ENCODE measurements at regions not wholly inside any gene's neighbourhood (a gene's known extent, or its start where the extent isn't known, plus 50 kb on each side); places are given as distances from the start of the nearest gene placed in this dataset.

DNA sequence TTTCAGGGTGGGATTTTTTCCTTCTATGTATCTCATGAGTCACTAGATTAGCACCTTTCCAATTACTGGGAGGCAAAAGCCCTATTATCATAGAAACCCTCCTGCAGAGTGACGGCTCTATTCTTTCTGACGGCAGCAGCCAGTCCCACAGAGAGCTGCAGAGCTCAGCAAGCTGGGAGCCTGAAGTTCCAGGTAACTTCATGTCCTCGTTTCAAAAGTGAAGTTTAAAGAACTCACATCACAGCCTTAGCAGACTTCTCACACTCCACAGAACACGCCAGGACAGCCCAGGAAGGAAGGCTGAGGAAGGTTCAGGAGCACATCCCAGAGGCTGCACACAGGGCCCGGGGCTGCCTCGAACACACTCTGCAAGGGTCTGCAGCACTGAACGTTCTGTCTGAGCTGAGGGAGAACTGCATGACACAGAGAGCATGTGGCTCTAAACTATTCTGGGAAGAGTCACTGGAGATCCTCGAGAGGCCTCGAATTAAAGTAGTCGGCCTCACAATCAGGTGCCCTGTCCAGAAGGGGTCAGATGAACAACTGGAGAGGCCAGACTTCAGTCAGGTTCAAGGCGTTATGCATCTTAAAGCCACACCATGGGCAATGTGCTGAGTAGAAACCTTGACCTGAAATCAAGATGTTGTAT is 104.2 kb upstream of the DRD2 start:
- no peak for DNase-seq (ENCODE audit: low read depth)

DNA sequence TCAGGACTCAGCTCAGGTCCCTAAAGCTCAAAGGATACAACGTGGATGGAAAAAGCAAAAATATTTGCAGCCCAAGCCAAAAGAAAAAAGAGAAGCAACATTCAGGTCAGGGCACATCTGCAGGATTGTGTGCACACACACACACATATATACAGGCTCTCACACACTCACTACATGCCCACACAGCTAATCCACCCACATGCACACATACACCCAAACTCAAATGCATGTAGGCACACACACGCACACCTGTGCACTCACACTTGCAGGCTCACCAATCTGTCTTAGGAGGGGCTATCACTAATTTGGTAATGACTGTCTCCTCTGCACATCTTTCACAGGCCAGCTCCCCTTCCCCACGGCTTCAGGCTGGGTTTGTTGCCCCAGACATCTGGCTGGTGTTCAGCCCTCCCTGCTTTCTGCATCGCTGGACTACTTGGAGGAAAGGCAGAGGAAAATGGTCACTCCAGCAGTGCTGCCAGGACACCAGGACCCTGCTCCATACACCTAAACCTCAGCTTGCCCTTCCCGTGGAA is 103.6 kb upstream of the DRD2 start:
- DNase-seq (ENCODE audit: low read depth) = no peak

DNA sequence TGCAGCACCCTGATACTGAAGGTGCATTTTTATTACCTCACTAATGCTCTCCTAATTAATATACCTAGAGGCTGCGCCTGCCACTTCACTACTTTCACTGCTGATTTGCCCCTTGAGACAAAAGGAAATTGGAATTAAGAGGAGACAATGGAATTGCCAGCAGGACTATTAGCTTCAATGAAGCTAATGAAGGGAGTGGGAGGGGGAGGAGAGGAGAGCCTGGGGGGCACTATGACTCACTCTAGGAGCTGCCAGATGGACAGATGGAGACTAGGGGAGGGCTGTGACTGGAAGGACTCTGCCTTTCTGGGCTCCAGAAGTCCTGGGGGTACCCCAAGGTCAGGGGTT is 102.8 kb upstream of the DRD2 start:
- DNase-seq (ENCODE audit: low read depth) = no peak

DNA sequence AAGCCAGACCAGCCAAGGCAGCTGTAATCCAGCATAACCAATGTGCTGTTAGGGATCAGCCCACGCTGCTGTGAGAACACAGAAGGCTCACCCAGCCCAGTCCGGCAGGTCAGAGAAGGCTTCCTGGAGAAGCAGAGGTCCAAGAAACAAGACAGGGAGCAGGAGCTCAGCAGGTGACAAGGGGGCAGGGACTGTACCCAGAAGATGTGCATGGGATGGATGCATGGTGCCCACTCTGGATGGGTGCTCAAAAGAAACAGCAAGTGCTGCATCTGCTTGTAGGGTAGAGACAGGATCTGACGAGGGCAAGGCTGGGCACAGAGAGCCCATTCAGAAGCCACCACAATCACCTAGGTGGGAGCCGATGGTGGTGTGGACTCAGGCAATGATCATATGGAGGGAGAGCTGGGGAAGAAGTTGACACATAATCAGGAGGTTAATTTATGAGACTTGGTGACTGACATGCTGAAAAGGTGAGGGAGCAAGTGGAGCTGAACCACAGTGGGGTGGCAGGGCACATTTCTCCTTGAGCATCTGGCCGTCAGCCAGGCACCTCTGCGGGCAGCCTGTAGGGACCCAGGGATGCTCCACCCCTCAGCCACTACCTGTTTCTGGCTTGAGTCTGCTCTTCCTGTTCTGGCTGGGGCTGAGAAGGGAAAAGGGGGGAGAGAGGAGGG is 102.3 kb upstream of the DRD2 start:
- no peak for DNase-seq (ENCODE audit: low read depth)

DNA sequence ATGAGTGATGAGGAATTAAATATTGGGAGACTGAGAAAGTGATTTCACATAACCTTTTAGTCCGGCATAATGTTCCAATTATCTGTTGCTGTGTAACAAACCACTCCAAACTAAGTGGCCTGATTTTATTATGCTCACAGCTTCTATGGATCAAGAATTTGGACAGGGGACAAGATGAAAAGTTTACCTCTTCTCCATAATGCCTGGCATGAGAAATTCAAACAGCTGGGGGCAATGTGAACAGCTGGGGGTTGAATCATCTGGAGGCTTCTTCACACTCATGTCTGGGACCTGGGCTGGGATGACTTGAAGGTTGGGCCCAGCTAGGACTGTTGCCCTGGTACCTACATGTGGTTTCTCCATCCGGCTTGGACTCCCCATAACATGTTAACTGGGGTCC is 99.4 kb upstream of the DRD2 start:
- no peak for DNase-seq (ENCODE audit: low read depth)

DNA sequence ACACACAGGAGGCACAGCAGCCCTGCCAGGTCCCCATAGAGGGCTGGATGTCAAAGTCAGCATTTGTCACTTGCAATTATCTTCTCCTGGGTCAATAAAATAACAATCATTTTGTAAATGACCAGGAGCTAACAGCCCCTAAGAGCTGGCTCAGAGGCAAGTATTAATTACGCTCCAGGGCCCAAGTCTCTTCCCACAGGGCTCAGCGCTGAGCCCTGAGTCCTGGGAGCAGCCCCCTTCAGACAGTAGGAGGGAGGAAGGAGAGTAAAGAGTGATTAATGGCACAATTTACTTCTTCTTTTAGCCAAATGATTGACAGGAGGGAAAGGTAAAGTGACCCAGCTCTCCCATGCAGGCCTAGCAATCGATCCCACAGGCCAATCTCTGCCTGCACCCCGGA is 99.0 kb upstream of the DRD2 start:
- DNase-seq (ENCODE audit: low read depth) = no peak

DNA sequence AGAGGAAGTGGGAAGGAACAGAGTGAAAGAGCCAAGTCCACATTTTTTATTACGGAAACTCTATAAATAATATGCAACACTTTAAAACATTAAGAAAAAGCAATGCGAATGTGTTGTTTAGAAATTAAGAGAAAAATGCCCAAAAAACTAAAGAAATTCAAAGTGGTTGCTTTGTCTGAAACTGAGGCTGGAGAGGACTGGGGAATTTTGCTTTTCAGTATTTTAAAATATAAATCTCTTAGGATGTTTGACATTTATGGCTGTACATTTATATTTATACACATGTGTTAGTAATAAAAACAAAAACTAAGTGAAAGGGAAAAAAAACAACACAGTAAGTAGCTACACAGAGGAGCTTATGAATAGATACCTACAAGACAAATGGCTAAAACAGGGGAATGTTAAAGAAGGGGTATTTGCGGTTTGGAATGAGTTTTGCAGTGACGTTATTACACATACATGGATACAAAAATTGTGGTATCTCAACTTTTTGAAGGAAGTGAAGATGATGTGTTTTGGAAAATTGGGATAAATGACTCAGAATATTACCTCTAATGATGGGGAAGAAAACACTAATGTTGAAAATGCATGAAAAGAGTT is 97.0 kb upstream of the DRD2 start:
- DNase-seq (ENCODE audit: low read depth) = no peak

DNA sequence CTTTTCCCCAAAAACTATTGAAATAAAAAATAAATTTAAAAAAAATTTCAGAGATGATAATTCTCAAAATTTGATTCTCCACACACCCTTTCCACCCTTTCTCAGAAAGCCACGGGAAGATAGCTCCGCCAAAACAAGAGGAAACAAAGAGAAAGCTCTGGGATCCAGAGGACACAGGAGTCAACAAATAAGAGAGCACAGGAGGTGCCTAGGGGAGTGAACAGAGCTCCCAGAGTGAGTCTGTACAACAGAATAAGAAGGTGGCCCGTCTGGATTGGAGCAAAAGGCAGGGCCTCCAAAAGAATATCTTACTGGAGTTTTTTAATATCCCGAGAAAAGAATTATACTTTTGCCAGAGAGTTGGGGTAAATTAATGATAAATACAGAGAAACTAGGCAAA is 96.3 kb upstream of the DRD2 start:
- DNase-seq (ENCODE audit: low read depth) = no peak

DNA sequence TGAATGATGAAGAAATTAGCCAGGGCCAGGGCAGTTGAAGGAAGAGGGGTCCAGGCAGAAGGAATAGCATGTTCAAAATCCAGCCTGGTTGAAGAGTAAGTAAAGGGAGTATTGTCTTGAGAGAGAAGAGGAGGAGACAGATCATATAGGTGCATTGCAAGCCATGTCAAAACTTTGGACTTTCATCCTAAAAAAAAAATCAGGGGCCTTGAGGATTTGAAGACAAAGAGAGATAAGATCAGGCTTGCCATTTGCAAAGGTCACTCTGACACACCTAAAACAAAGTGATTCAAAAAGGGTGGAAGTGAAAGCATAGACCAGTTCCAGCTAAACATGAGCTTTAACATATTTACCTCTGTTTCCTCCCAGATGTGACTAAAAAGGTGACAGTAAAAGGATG is 95.7 kb upstream of the DRD2 start:
- no peak for DNase-seq (ENCODE audit: low read depth)

DNA sequence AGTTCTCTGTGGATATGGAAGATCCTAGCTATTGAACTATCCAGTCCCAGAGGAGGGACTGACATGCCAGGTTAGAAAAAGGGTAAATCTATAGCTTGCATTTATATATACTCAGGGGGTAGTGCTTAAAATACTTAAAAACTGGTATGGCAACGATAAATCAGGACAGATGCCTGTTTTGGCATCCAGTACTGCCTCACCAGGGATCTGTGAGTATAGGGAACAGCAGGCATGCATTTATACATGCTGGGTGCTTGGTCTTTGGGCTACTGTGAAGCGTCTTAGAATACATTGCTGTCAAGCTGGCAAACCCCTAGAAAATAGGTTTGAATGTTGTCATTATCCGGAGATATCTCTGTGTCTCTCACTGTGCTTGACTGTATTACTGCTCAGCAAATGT is 94.2 kb upstream of the DRD2 start:
- DNase-seq (ENCODE audit: low read depth) = no peak

DNA sequence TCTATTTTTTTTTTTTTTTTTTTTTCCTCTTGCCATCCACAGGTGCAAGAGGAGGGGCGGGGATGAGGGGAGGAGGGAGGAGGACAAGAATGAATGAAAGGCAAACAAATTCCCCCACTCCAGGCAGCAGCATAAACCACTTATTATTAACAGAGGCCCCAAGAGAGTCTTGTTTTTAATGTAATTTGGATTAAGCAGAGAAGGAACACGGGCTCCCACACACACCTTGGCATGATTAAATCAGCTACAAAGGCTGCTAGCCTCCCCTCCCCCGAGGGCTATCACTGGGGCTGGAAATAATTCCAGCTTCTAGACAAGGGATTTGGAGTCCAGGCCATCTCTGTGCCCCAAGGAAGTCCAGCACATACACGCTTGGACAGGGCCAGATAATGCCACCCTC is 93.4 kb upstream of the DRD2 start:
- no peak for DNase-seq (ENCODE audit: low read depth)

DNA sequence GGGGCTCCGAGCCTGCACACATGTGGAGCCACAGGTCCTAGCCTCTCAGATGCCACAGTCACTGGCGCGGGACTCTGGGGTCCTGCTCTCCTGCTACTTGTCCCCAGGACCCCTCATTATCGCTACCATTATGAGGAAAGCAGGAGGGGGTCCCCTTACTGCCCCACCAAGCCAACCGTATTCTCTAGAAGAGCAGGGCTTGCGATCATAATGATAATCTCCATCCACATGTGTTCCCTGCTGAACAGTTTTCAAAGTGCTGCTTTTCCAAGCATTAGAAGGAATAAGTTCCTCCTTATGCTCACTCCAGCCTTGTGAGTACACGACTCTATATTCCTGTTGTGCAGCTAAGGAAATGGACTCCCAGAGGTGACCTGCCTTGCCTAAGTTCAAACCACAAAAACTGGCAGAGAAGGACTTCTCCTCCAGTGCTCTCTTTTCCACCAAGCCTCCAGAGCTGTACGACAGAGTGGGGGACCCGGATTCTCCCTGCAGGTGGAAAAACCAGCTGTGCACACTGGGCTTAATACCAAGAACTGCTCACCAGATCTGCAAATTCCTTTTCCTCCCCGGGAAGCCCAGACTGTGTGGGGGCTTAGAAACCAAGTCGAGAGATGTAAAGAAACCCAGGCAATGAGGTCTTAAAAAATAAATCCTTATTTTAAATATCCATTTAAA is 92.8 kb upstream of the DRD2 start:
- no peak for DNase-seq (ENCODE audit: low read depth)

DNA sequence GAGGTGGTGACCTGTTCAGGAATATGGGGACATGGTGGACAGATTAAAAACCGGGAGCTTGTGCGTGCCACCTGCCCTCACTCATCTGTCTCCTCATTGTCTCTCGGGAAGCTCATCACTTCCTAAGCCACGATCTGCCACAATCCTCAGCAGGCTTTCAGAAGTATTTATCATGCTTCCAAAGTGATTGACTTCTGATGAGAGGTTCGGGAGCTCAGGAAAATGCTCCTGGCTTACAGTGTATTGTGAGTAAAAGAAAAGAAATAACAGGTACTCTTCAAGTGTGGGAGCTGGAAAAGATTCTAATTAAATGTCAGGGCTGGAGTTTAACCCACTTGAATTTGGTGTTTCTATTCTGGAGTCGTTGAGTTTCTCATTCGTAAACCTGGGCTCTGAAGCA is 91.9 kb upstream of the DRD2 start:
- DNase-seq (ENCODE audit: low read depth) = no peak

DNA sequence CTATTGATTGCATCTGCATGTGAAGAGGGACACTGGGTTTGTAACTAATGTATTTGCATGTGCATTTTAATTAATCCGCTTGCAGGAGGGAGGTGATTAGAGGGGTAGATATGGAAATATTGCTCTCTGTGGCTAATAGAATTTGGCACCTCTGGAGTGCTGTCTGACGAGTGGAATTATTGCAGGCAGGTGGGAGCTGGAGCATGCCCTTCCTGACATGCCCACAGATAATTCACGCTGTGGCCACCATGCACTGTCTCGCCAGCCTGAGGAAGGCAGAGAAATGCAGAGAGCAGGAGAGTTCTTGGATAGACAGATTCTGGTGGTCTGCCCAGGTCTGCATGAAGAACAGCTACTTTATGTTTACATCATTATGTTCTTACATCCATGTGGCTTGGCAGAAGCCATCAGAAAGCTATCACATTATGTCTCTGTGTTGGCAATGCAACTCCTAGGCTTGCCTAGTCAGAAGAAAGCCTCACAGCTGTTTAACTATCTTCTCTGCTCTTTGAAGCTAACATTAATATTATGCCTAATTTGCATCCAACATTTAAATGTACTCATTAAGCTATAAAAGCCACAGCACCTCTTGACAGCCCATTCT is 89.4 kb upstream of the DRD2 start:
- DNase-seq (ENCODE audit: low read depth) = no peak

DNA sequence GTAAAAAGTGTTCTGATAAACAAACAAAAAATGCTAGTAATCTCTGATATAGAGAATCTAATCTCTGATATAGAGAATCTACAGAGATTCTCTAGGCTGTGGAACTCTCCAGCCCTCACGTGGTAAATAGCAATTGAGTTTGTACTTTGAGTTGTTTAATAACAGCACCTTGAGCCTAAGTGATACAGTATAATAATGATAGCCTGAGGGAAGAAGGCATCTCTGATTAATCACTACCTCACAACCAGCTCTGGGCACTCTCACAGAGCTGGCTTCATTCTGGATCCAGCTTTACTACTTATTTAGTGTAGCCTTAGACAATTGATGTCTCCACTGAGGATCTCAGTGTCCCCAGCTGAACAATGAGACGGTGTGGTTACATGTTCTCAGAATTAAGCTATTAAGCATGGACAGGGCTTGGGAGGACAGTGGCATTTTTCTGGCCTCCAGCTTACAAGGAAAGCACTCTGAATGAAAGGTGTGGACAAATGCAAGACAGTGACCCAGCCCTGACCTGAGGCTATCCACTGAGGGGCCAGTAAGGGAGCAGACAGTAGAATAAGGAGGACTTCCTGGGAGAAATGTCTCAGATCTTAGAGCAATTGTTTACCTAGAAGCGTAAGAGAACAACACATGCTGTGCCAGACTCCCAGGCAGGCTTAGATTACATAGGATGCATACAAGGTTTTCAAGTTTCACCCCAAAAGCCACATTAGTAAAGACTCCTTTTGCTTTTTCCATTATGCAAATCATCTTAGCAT is 88.7 kb upstream of the DRD2 start:
- DNase-seq (ENCODE audit: low read depth) = no peak

DNA sequence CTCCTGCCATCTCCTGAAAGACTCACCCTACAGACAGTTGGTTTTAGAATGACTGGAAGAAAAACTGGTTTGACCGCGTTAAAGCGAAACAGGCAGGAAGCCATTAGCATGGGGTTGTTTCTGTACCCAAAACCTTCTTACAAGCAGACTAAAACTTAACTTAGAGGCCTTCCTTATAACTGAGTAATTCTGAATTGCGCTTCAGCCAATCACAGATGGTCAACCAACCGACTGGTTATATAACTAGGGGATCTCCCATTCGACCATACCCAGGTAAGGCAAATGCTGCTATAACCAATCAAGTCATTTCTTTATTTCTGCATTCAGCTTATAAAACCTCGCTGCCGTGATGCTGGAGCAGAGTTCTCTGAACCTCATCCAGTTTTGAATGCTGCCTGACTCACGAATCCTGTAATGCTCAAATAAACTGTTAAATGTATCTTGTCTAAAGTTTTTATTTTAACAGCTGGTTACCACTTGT is 87.8 kb upstream of the DRD2 start:
- no peak for DNase-seq (ENCODE audit: low read depth)

DNA sequence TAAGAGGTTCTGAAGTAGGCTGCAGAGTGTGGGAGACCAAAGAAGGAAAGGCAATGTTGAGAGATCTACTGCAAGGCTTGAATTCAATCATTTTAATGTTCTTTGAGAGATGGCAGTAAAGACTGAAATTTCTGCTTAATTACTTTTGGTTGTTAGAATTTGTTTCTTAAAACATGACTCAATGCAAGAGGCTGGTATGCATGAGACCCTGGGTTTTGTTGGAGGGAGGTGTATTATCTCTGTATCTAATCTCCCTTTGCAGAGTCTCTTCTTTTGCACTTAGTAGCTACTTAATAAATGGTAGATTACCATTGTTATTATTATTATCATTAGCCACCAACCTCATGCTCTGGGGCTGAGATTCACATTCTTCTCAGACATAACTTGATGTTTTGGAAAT is 87.4 kb upstream of the DRD2 start:
- DNase-seq (ENCODE audit: low read depth) = no peak

DNA sequence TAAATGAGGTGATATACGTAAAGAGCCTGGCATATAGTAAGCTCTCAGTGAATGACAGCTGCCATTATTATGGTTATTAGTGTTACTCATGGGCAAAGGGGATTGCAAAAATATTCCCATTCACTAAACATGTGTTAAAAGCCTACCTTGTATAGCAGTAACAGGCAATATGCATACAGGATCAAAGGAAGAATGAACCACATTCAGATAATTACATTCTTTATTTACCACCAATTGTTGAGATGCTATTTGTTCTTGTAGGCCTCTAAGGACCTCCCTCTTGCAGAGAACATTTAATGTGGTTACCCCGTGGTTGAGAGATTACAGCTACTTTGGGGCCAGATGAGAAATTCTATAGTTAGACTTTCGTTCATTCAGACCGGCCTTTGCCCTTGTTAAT is 82.7 kb upstream of the DRD2 start:
- no peak for DNase-seq (ENCODE audit: low read depth)

DNA sequence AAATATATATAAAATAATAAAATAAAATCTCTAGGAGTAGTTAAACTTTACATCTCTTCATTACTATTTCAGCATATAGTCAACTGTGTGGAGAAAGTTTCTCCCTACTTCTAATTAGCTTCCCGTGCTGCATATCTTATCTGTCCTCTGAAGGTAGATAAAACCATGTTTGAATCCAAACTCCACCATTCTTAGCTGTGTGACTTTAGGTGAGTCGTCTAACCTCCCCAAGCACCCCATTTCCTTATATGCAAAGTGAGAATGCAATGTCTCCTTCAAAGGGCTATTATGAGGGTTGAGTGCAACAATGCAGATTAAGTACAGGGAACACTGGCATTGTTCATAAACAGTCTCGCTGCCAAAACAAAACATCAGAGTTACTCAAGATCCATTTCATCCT is 80.8 kb upstream of the DRD2 start:
- no peak for DNase-seq (ENCODE audit: low read depth)

DNA sequence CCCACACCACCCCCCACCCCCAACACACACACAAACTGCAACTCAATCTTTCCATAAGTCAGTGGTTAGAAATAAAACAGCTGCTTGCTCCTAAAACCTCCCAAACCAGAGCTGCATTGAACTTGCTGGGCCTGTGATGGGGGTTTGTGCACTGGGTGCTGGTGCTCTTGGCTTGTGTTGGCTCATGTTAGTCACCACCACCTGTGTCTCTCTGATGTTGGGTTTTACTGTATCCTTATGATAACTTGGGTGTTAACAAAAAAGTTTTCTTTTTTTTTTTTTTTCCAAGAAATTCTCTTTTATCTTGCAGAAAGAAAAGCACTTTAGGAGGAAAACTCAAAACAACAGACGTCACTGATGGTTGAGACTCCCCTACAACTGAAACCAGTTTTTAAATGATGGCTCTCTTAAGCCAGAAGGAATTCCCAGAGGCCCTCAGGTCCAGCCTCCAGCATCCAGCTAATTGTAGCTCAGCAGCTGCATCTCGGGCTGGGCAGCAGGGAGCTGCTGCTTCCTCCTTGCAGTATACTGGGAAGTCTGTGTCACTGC is 79.9 kb upstream of the DRD2 start:
- no peak for DNase-seq (ENCODE audit: low read depth)

DNA sequence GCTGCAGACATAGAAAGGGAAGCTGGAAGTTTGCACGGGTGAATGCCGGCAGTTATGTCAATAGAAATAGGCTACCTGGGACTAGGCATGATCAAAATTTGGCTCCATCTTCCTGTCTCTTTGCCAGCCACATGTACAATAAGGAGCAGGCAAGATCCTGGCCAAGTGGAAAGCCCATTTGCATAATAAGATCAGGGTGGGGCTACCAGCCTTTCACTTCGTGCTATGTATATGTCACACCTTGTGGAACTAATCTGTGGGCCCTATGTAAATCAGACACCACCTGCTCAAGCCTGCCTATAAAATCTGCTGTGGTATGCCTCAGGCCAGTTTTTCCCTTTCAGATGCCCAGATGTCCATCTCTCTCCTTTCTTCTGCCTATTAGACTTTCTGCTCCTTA is 79.3 kb upstream of the DRD2 start:
- DNase-seq (ENCODE audit: low read depth) = no peak

DNA sequence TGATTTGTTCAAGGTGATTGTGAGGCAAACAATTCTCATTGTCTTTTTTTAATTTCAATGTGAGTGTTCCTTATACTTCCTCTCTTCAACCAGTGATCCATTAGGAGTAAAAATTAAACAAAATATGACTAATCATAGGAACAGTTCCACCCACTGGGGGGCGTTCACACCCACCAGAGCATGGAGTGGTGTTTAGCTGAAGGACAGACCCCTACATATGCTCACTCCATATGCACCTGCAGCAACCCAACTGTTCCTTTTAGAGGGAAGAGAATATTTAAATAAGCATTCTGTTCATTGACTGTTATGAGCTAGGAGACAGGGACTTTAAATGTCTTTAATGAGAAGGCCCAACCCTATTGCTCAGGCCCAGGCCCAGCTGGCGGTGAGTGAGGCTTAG is 78.7 kb upstream of the DRD2 start:
- no peak for DNase-seq (ENCODE audit: low read depth)
